SK-N-MC (cell line): ENCODE measurements at regions not wholly inside any gene's neighbourhood (a gene's known extent, or its start where the extent isn't known, plus 50 kb on each side); places are given as distances from the start of the nearest gene placed in this dataset.

Experiments used
- DNase-seq: peaks from one replicate; pipeline ENCODE4 v3.0.0-alpha.2; 2011; ENCODE audit warnings: low read depth, low spot score
- H3K27ac ChIP-seq: fragments of 200-600 bp; sonication (generic); 2 replicates; pipeline ENCODE4 v1.5.1; 2016; ENCODE audit warnings: mixed run types
- H3K36me3 ChIP-seq: fragments of 200-600 bp; sonication (generic); 2 replicates; pipeline ENCODE4 v1.6.1; 2017; ENCODE audit warnings: antibody characterized with exemption, low read length, mixed read lengths; ENCODE audit not compliant: insufficient read depth
- H3K4me3 ChIP-seq: fragments of 200-600 bp; sonication (generic); 2 replicates; pipeline ENCODE4 v1.5.1; 2016
- H3K9ac ChIP-seq: fragments of 200-600 bp; sonication (generic); 2 replicates; pipeline ENCODE4 v1.8.0; 2017; ENCODE audit warnings: mixed run types, mixed read lengths; ENCODE audit not compliant: insufficient read length
- H3K9me3 ChIP-seq: fragments of 200-600 bp; sonication (generic); 2 replicates; pipeline ENCODE4 v1.6.1; 2017; ENCODE audit warnings: low read depth, mild to moderate bottlenecking, antibody characterized with exemption, low read length, moderate library complexity, mixed read lengths
- EZH2 ChIP-seq: fragments of 200-600 bp; sonication (generic); IDR thresholded peaks from one replicate; pipeline ENCODE4 v1.6.1; 2017; ENCODE audit warnings: antibody characterized with exemption
- FOXP2 ChIP-seq: optimal IDR thresholded peaks from 2 replicates; pipeline ENCODE3; 2011; ENCODE audit warnings: mild to moderate bottlenecking, moderate library complexity; ENCODE audit not compliant: insufficient read depth; ENCODE audit errors: extremely low read length, control extremely low read depth
- POLR2AphosphoS5 ChIP-seq: IDR thresholded peaks from 2 replicates; pipeline ENCODE4 v1.6.1; 2012; ENCODE audit warnings: mild to moderate bottlenecking, low read depth, low read length, borderline replicate concordance

GRCh38 chr10:8776926-8777622 is 722.6 kb downstream of the GATA3 start:
- no peak overlapping the region for H3K9ac ChIP-seq
- no peak for DNase-seq
- H3K9me3 ChIP-seq, result no peaks in the 10 kb centered on the region
- no peaks in the 10 kb centered on the region for H3K36me3 ChIP-seq
- no peak overlapping the region for H3K27ac ChIP-seq
- no peak overlapping the region for H3K4me3 ChIP-seq
- TF ChIP-seq POLR2AphosphoS5 (no peak), EZH2 (no peak), FOXP2 (no peak)

- Histone ChIP-seq H3K9me3 (no peaks in the 10 kb centered on the region), H3K9ac (no peak overlapping the region), H3K27ac (no peak overlapping the region), H3K36me3 (no peaks in the 10 kb centered on the region), H3K4me3 (no peak overlapping the region)
- no peak for TF ChIP-seq EZH2
- TF ChIP-seq FOXP2, result no peak
- TF ChIP-seq POLR2AphosphoS5, result no peak
- no peak for DNase-seq
These were observed 724.2 kb downstream of the GATA3 start for GRCh38 chr10:8778713-8779112.

- no peak for DNase-seq
- Histone ChIP-seq H3K9me3 (no peaks in the 10 kb centered on the region), H3K9ac (no peak overlapping the region), H3K27ac (no peak overlapping the region), H3K36me3 (no peaks in the 10 kb centered on the region), H3K4me3 (no peak overlapping the region)
- no peak for TF ChIP-seq FOXP2
- TF ChIP-seq POLR2AphosphoS5, result no peak
- no peak for TF ChIP-seq EZH2
These were observed 733.2 kb downstream of the GATA3 start for GRCh38 chr10:8787649-8788048.

GRCh38 chr10:8790390-8790789 is 735.9 kb downstream of the GATA3 start:
- H3K27ac ChIP-seq, result no peak overlapping the region
- H3K9ac ChIP-seq, result no peak overlapping the region
- no peaks in the 10 kb centered on the region for H3K36me3 ChIP-seq
- TF ChIP-seq EZH2 (no peak), FOXP2 (no peak), POLR2AphosphoS5 (no peak)
- H3K9me3 ChIP-seq, result no peaks in the 10 kb centered on the region
- DNase-seq, result no peak
- no peak overlapping the region for H3K4me3 ChIP-seq

DNA sequence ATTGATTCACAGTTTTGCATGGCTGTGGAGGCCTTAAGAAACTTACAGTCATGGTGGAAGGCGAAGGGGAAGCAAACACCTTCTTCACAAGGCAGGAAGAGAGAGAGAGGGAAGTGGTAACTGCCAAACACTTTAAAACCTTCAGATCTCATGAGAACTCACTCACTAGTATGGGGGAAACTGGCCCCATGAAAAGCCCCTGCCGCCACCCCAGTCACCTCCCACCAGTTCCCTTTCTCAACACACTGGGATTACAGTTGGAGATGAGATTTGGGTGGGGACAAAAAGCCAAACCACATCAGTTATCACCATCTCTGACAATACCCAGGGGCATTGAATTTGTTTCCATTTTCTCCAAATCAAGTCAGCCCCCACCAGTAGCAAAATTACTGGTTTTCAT is 740.4 kb downstream of the GATA3 start:
- TF ChIP-seq FOXP2 (no peak), EZH2 (no peak), POLR2AphosphoS5 (no peak)
- Histone ChIP-seq H3K9ac (no peak overlapping the region), H3K36me3 (no peaks in the 10 kb centered on the region), H3K27ac (no peak overlapping the region), H3K4me3 (no peak overlapping the region), H3K9me3 (no peaks in the 10 kb centered on the region)
- DNase-seq, result no peak

DNA sequence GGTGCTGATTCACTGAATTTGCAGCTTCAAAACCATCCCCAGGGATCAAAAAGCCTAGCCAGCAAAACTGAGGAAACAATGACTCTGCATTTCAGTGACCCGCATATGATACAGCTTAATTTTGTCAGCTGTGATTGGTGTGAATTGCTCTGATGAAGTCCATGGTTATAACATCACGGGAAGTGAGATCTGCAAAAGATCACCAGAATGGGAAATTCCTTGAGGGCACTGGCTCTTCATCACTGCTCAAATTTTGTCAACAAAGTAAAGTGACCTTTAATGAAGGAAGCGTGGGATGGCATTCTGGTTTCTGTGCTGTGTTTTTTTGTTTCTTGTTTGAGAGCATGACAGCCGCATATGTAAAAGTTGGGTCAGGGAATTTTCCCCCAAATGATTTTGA is 745.9 kb downstream of the GATA3 start:
- TF ChIP-seq FOXP2 (no peak), EZH2 (no peak), POLR2AphosphoS5 (no peak)
- Histone ChIP-seq H3K4me3 (no peak overlapping the region), H3K9ac (no peak overlapping the region), H3K36me3 (no peaks in the 10 kb centered on the region), H3K27ac (no peak overlapping the region), H3K9me3 (no peaks in the 10 kb centered on the region)
- DNase-seq, result no peak

DNA sequence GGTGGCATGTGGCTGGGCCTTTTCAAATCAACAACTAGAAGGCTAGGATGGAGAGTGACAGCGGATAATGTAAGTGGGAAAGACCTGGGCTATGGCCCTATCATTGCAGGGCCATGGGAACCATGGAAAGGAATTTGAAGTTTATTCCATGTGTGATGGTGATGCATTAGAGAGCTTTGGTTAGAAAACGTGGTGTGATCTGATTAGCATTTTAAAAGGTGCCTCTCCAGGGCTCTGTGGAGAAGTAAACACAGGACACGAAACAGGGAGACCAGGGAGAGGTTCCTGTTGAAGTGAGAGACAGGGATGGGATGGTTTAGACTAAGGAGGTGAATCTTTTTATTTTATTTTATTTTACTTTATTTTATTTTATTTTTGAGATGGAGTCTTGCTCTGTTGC is 749.5 kb downstream of the GATA3 start:
- no peak for TF ChIP-seq FOXP2
- no peak for TF ChIP-seq EZH2
- no peak for TF ChIP-seq POLR2AphosphoS5
- Histone ChIP-seq H3K9ac (no peak overlapping the region), H3K36me3 (no peaks in the 10 kb centered on the region), H3K4me3 (no peak overlapping the region), H3K9me3 (no peaks in the 10 kb centered on the region), H3K27ac (no peak overlapping the region)
- no peak for DNase-seq

- Histone ChIP-seq H3K4me3 (no peak overlapping the region), H3K9me3 (no peaks in the 10 kb centered on the region), H3K36me3 (no peaks in the 10 kb centered on the region), H3K9ac (no peak overlapping the region), H3K27ac (no peak overlapping the region)
- no peak for DNase-seq
- TF ChIP-seq POLR2AphosphoS5 (no peak), EZH2 (no peak), FOXP2 (no peak)
These were observed 756.2 kb downstream of the GATA3 start for GRCh38 chr10:8810677-8811076.

GRCh38 chr10:8811201-8811600 is 756.7 kb downstream of the GATA3 start:
- Histone ChIP-seq H3K27ac (no peak overlapping the region), H3K9ac (no peak overlapping the region), H3K36me3 (no peaks in the 10 kb centered on the region), H3K4me3 (no peak overlapping the region), H3K9me3 (no peaks in the 10 kb centered on the region)
- TF ChIP-seq EZH2 (no peak), POLR2AphosphoS5 (no peak), FOXP2 (no peak)
- DNase-seq, result no peak
